ENCODE measurements at regions not wholly inside any gene's neighbourhood (a gene's known extent, or its start where the extent isn't known, plus 50 kb on each side); places are given as distances from the start of the nearest gene placed in this dataset.

DNA sequence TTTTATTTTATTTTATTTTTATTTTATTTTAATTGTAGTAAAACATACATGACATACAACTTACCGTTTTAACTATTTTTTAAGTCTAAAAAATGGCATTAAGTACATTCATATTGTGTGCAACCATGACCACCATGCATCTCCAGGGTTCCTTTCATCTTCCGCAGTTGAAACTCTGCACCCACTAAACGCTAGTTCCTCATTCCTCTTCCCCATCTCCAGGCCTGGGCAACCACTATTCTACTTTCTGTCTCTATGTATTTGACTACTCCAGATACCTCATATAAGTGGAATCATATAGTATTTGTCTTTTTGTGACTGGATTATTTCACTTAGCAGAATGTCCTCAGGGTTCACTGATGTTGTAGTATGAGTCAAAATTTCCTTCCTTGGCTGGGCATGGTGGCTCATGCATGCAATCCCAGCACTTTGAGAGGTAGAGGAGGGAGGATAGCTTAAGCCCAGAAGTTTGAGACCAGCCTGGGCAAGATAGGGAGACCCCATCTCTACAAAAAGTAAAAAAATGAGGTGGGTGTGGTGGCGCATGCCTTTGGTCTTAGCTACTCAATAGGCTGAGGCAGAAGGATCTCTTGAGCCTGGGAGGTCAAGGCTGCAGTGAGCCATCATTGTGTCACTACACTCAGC, 55.7 kb upstream of the ZNF507 start:
- H3K36me3 Mint-ChIP-seq (ENCODE audit: low read depth) = no peaks in the 10 kb centered on the region
- DNase-seq (no peak), ATAC-seq (ENCODE audit: low read depth) (no peak)
- H3K27ac Mint-ChIP-seq = no peak overlapping the region
- POLR2A ChIA-PET = no interaction called here
- TF ChIP-seq, protein P1, sequence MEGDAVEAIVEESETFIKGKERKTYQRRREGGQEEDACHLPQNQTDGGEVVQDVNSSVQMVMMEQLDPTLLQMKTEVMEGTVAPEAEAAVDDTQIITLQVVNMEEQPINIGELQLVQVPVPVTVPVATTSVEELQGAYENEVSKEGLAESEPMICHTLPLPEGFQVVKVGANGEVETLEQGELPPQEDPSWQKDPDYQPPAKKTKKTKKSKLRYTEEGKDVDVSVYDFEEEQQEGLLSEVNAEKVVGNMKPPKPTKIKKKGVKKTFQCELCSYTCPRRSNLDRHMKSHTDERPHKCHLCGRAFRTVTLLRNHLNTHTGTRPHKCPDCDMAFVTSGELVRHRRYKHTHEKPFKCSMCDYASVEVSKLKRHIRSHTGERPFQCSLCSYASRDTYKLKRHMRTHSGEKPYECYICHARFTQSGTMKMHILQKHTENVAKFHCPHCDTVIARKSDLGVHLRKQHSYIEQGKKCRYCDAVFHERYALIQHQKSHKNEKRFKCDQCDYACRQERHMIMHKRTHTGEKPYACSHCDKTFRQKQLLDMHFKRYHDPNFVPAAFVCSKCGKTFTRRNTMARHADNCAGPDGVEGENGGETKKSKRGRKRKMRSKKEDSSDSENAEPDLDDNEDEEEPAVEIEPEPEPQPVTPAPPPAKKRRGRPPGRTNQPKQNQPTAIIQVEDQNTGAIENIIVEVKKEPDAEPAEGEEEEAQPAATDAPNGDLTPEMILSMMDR (IDR thresholded peaks at IDR 0.05) = no peak
- H3K4me3 Mint-ChIP-seq = no peak overlapping the region
- H3K9me3 Mint-ChIP-seq = no peaks in the 10 kb centered on the region
- peaks cover 17% of the 10 kb centered on the region for H3K27me3 Mint-ChIP-seq
- intact Hi-C loops (cut with micrococcal nuclease) = no loop called here
- CTCF ChIA-PET = no interaction called here
- peaks cover 10% of the 10 kb centered on the region for H3K4me1 Mint-ChIP-seq

DNA sequence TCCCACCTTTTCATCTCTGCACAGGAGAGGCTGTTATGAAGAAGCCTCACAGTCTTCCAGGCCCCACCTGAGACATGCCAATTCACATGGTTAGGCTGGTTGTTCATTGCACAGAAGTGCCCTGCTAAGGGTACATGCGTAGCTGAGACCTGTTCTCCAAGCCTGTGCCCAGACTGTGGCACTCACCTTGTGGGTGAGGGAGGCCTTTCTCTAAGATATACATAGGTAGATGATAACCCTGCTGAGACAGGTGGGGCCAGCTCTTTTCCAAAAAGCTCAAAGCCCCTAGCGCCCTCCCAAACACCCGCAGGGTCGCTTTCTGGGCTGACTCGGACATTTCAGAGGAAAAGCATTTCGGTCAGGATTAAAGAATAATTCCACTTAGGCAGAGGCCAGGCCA, 53.5 kb upstream of the ZNF507 start:
- peaks cover 2% of the 10 kb centered on the region for H3K9me3 Mint-ChIP-seq
- ChIA-PET POLR2A (no interaction called here), CTCF (no interaction called here)
- H3K27me3 Mint-ChIP-seq = peaks cover 17% of the 10 kb centered on the region
- no peak overlapping the region for H3K27ac Mint-ChIP-seq
- TF ChIP-seq, protein P1 (IDR thresholded peaks at IDR 0.05) = no peak
- ATAC-seq (ENCODE audit: low read depth) = no peak
- DNase-seq = no peak
- H3K4me3 Mint-ChIP-seq = no peak overlapping the region
- H3K4me1 Mint-ChIP-seq = peaks cover 8% of the 10 kb centered on the region
- intact Hi-C loops (cut with micrococcal nuclease) = no loop called here
- H3K36me3 Mint-ChIP-seq (ENCODE audit: low read depth) = no peaks in the 10 kb centered on the region

DNA sequence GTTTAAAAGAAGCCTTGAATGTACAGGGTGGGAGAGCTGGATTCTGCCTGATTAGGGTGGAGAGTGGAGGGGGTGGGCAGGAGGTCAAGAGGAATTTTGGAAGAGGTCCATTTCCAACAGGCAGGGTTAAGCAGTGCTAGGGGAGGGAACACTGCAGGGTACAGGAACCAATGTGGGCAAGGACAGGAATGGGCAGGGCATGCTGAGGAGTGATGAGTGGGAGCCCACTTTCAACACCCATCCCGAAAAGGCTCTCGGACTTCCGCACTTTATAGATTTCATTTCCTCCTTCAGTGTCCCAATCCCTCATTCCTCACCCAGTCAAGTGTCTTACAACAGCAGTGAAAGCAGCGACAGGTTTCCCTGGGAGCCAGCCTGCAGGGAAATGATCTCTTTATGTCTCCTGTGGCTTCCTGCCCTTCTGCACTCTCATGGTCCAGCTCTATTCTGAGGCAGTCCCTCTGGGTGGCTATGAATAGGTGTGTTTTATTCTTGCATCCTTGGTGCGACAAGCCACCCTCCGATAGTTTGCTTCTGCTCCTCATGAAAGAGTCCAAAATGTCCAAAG, 50.5 kb upstream of the ZNF507 start:
- ChIA-PET POLR2A (no interaction called here), CTCF (no interaction called here)
- Mint-ChIP-seq H3K36me3 (ENCODE audit: low read depth) (no peaks in the 10 kb centered on the region), H3K9me3 (peaks cover 6% of the 10 kb centered on the region), H3K4me3 (no peak overlapping the region), H3K27ac (no peak overlapping the region), H3K27me3 (peaks cover 3% of the 10 kb centered on the region), H3K4me1 (no peaks in the 10 kb centered on the region)
- TF ChIP-seq, protein P1 (IDR thresholded peaks at IDR 0.05) = no peak
- ATAC-seq (ENCODE audit: low read depth) (no peak), DNase-seq (no peak)
- intact Hi-C loops (cut with micrococcal nuclease) = no loop called here
